MM.1S (cell line): ENCODE measurements at regions not wholly inside any gene's neighbourhood (a gene's known extent, or its start where the extent isn't known, plus 50 kb on each side); places are given as distances from the start of the nearest gene placed in this dataset.

Experiments
- EZH2 ChIP-seq: fragments of 300-600 bp; sonication (generic); optimal IDR thresholded peaks from 2 replicates; pipeline ENCODE3; 2017; ENCODE audit warnings: low read depth, mild to moderate bottlenecking, antibody characterized with exemption, low read length, mixed read lengths
- TF ChIP-seq, protein P1 (sequence below): fragments of 300-600 bp; sonication (generic); IDR thresholded peaks from 2 replicates; pipeline ENCODE4 v1.5.1; 2016; ENCODE audit warnings: antibody characterized with exemption, low read length, mixed read lengths

DNA sequence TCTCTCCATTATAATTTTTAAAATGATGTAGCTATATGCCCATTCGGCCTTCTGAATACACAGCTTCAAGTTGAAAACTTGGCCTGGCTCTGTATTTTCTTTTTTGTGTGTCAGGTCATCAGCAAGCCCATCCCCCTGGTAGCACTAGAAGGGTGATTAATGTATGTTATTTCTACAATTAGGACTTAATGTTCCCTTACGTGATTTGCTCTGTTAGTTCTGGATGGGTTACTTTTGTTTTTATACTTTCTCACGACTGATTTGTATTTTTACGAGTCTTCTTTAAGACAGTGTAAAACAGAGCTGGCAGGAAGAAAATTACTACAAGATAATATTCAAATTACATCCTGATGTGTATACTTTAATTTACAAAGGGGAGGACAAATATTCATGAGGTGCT is 88.4 kb upstream of the RGPD4 start:
- TF ChIP-seq, protein P1, sequence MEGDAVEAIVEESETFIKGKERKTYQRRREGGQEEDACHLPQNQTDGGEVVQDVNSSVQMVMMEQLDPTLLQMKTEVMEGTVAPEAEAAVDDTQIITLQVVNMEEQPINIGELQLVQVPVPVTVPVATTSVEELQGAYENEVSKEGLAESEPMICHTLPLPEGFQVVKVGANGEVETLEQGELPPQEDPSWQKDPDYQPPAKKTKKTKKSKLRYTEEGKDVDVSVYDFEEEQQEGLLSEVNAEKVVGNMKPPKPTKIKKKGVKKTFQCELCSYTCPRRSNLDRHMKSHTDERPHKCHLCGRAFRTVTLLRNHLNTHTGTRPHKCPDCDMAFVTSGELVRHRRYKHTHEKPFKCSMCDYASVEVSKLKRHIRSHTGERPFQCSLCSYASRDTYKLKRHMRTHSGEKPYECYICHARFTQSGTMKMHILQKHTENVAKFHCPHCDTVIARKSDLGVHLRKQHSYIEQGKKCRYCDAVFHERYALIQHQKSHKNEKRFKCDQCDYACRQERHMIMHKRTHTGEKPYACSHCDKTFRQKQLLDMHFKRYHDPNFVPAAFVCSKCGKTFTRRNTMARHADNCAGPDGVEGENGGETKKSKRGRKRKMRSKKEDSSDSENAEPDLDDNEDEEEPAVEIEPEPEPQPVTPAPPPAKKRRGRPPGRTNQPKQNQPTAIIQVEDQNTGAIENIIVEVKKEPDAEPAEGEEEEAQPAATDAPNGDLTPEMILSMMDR: no peak
- TF ChIP-seq EZH2: no peak
